Mucosa of stomach (tissue), 1 donor: ENCODE measurements at regions not wholly inside any gene's neighbourhood (a gene's known extent, or its start where the extent isn't known, plus 50 kb on each side); places are given as distances from the start of the nearest gene placed in this dataset.

ENCODE experiments used
- H3K27me3 ChIP-seq: one replicate; pipeline ENCODE4 v1.7.0; 2013; ENCODE audit warnings: mild to moderate bottlenecking, low read length; ENCODE audit not compliant: control insufficient read depth, insufficient read depth
- H3K36me3 ChIP-seq: one replicate; pipeline ENCODE4 v1.7.0; 2013; ENCODE audit warnings: low read length; ENCODE audit not compliant: control insufficient read depth, insufficient read depth
- H3K4me1 ChIP-seq: one replicate; pipeline ENCODE4 v1.7.0; 2013; ENCODE audit warnings: mild to moderate bottlenecking, low read length; ENCODE audit not compliant: control insufficient read depth, insufficient read depth
- H3K4me3 ChIP-seq: one replicate; pipeline ENCODE4 v1.7.0; 2013; ENCODE audit warnings: low read length
- H3K9ac ChIP-seq: one replicate; pipeline ENCODE4 v1.7.0; 2013; ENCODE audit warnings: mild to moderate bottlenecking, low read length, moderate library complexity
- H3K9me3 ChIP-seq: one replicate; pipeline ENCODE4 v1.7.0; 2013; ENCODE audit warnings: mild to moderate bottlenecking, low read length, moderate library complexity; ENCODE audit not compliant: control insufficient read depth
- donor health status: Pancreatic carcinoma.

GRCh38 chr2:83574614-83575013 is 884.5 kb downstream of the SUCLG1 start:
- H3K9me3 ChIP-seq, result no peaks in the 10 kb centered on the region
- no peaks in the 10 kb centered on the region for H3K27me3 ChIP-seq
- H3K4me3 ChIP-seq, result no peak overlapping the region
- no peaks in the 10 kb centered on the region for H3K36me3 ChIP-seq
- no peak overlapping the region for H3K9ac ChIP-seq
- no peaks in the 10 kb centered on the region for H3K4me1 ChIP-seq

- Histone ChIP-seq H3K4me1 (no peaks in the 10 kb centered on the region), H3K9ac (no peak overlapping the region), H3K36me3 (no peaks in the 10 kb centered on the region), H3K4me3 (no peak overlapping the region), H3K9me3 (no peaks in the 10 kb centered on the region), H3K27me3 (no peaks in the 10 kb centered on the region)
These were observed 886.0 kb downstream of the SUCLG1 start for GRCh38 chr2:83573060-83573459.

DNA sequence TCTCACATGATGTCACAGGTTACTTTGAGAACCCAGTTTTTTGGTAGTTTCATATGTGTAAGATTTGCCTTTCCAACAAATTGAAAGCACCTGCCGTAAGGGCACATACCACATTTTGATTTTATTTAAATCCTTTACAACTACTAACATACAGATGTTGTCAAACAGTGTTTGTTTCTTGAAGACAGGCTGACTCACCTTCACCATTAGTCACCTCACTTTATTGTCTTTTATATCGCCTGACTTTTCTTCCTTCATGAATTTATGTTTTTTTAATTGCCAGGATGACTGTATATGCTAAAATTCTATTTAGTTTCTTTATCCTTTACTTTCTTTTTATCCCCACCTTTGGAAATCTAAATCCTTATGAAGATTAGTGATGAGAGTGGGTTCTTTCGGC is 886.7 kb downstream of the SUCLG1 start:
- Histone ChIP-seq H3K9ac (no peak overlapping the region), H3K4me1 (no peaks in the 10 kb centered on the region), H3K36me3 (no peaks in the 10 kb centered on the region), H3K27me3 (no peaks in the 10 kb centered on the region), H3K4me3 (no peak overlapping the region), H3K9me3 (no peaks in the 10 kb centered on the region)

DNA sequence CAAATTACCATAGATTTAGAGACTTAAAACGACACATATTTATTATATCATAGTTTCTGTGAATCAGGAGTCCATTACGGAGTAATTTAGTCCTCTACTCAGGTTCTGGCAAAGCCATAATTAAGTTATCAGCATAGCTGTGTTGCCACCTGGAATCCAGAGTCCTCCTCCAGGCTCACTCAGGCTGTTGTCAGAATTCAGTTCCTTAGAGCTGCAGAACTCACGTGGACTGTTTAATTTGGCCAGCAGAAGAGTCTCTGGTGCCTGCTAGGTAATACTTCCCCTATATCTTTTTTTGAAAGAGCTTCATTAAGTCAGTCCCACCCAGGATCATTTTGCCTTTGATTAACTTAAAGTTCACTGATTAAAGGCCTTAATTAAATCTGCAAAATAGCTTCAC is 891.5 kb downstream of the SUCLG1 start:
- Histone ChIP-seq H3K4me1 (no peaks in the 10 kb centered on the region), H3K4me3 (no peak overlapping the region), H3K9me3 (no peaks in the 10 kb centered on the region), H3K9ac (no peak overlapping the region), H3K27me3 (no peaks in the 10 kb centered on the region), H3K36me3 (no peaks in the 10 kb centered on the region)

GRCh38 chr2:83565626-83566025 is 893.5 kb downstream of the SUCLG1 start:
- Histone ChIP-seq H3K27me3 (no peaks in the 10 kb centered on the region), H3K9me3 (no peaks in the 10 kb centered on the region), H3K36me3 (no peaks in the 10 kb centered on the region), H3K4me3 (no peak overlapping the region), H3K9ac (no peak overlapping the region), H3K4me1 (no peaks in the 10 kb centered on the region)

- Histone ChIP-seq H3K4me3 (no peak overlapping the region), H3K9ac (no peak overlapping the region), H3K4me1 (no peaks in the 10 kb centered on the region), H3K9me3 (no peaks in the 10 kb centered on the region), H3K27me3 (no peaks in the 10 kb centered on the region), H3K36me3 (no peaks in the 10 kb centered on the region)
These were observed 893.9 kb downstream of the SUCLG1 start for GRCh38 chr2:83565181-83565580.

GRCh38 chr2:83561592-83561991 is 897.5 kb downstream of the SUCLG1 start:
- H3K9me3 ChIP-seq, result no peaks in the 10 kb centered on the region
- H3K36me3 ChIP-seq, result no peaks in the 10 kb centered on the region
- H3K4me1 ChIP-seq, result no peaks in the 10 kb centered on the region
- no peak overlapping the region for H3K9ac ChIP-seq
- H3K4me3 ChIP-seq, result no peak overlapping the region
- no peaks in the 10 kb centered on the region for H3K27me3 ChIP-seq

DNA sequence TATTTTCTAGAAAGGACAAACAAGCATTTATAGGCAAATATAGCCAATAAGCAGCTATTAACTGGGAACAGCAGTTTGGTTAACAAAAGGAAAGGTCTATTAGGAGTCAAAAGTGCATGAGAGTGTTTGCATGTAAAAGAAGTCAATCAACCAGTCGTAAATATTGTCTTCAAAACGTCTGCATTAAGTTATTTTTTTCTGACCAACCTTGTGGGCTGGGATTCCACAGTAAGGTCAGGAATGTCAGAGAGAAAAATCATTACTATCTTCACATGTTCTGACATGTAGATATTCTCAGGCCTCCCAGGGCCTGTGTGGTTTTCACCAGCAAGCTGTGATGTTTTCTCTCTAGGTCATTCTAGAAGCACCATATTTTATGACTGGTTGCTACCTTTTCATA is 922.5 kb downstream of the SUCLG1 start:
- no peaks in the 10 kb centered on the region for H3K4me1 ChIP-seq
- H3K9me3 ChIP-seq, result no peaks in the 10 kb centered on the region
- no peak overlapping the region for H3K9ac ChIP-seq
- H3K36me3 ChIP-seq, result no peaks in the 10 kb centered on the region
- no peaks in the 10 kb centered on the region for H3K27me3 ChIP-seq
- H3K4me3 ChIP-seq, result no peak overlapping the region

GRCh38 chr2:83534416-83534815 is 924.7 kb downstream of the SUCLG1 start:
- Histone ChIP-seq H3K4me3 (no peak overlapping the region), H3K9me3 (no peaks in the 10 kb centered on the region), H3K36me3 (no peaks in the 10 kb centered on the region), H3K27me3 (no peaks in the 10 kb centered on the region), H3K4me1 (no peaks in the 10 kb centered on the region), H3K9ac (no peak overlapping the region)

DNA sequence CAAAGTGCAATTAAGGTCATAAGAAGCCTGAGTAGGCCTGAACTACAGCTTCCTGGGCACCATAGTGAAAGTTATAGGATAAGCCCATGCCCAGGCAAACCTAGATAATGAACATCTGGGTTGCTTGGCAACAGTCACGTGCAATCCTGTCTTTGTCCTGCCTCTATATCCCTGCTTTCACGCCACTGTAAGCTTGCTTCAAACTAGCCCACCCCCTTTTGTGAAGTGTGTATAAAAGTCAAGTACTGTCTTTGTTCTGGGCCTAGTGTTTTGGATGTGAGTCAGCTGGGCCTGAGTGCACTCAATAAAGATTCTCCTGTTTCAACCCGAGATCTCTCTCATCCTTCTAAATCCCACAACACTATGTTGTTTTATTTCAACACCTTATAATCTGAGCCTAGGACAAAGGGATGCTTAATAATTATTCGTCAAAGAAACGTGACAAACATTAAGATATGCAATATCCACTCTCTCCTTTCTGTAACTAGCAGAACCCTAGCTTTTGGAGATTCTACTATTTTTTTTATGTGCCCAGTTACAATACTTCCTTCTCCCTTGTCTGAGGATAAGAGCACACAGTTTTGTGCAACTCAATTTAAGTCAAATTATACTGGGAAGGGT is 927.8 kb downstream of the SUCLG1 start:
- H3K4me3 ChIP-seq, result no peak overlapping the region
- H3K36me3 ChIP-seq, result no peaks in the 10 kb centered on the region
- H3K4me1 ChIP-seq, result no peaks in the 10 kb centered on the region

DNA sequence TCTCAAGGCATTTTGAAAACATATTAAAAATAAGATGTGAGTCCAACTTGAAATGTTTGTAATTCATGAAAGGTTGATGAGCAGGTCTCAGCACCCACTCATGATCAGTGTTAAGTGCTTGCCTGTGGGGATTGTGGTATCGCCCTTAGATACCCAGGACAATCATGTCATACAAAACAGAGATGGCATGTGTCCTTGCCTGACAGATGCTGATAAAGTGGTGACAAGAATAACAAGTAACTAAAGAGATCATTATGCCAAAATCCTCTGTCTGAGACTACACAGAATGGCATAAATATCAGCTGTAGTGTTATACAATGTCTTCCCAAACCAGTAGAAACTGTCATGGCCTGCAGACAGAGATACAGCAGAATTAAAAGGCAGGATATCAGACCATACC is 930.3 kb downstream of the SUCLG1 start:
- no peaks in the 10 kb centered on the region for H3K36me3 ChIP-seq

More for the DNA sequence above, 927.8 kb downstream of the SUCLG1 start:
- no peak overlapping the region for H3K9ac ChIP-seq
- no peaks in the 10 kb centered on the region for H3K27me3 ChIP-seq
- no peaks in the 10 kb centered on the region for H3K9me3 ChIP-seq

GRCh38 chr2:83522891-83523493 is 936.1 kb downstream of the SUCLG1 start:
- no peaks in the 10 kb centered on the region for H3K27me3 ChIP-seq
- H3K4me1 ChIP-seq, result no peaks in the 10 kb centered on the region

More for the DNA sequence above, 930.3 kb downstream of the SUCLG1 start:
- Histone ChIP-seq H3K27me3 (no peaks in the 10 kb centered on the region), H3K9ac (no peak overlapping the region), H3K4me3 (no peak overlapping the region), H3K4me1 (no peaks in the 10 kb centered on the region), H3K9me3 (no peaks in the 10 kb centered on the region)

More at GRCh38 chr2:83522891-83523493, 936.1 kb downstream of the SUCLG1 start:
- Histone ChIP-seq H3K9me3 (no peaks in the 10 kb centered on the region), H3K36me3 (no peaks in the 10 kb centered on the region), H3K4me3 (no peak overlapping the region), H3K9ac (no peak overlapping the region)
